C4-2B (cell line): ENCODE measurements at regions not wholly inside any gene's neighbourhood (a gene's known extent, or its start where the extent isn't known, plus 50 kb on each side); places are given as distances from the start of the nearest gene placed in this dataset.

ENCODE experiments used
- H3K27ac ChIP-seq: fragments of 450-650 bp; 2 replicates; pipeline ENCODE4 v1.5.1; 2017
- ZFX ChIP-seq: fragments of 450-650 bp; IDR thresholded peaks from 2 replicates; pipeline ENCODE4 v1.6.1; 2017
- TF ChIP-seq, protein P1 (sequence below): fragments of 450-650 bp; conservative IDR thresholded peaks from 2 replicates; pipeline ENCODE4 v1.5.1; 2017; ENCODE audit warnings: mild to moderate bottlenecking

DNA sequence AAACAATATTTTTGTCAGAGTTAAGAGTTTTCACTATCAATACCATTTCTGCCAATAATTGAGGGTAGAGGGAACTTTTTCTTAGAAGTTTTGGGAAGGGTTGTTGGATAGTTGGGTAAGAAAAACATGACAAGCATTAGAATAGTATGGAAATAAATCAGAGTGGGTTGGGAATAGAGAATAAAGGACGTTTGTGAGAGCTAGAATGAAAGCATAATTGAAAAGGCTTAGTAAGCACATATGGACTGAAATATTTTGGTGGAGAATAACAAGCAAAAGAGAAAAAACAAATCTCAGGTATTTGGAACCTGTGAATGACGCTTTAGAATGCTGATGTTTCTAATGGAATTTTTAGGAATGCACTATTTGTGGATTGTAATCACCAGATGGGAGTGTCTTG is 262.9 kb upstream of the EDIL3 start:
- TF ChIP-seq ZFX = no peak
- TF ChIP-seq, protein P1, sequence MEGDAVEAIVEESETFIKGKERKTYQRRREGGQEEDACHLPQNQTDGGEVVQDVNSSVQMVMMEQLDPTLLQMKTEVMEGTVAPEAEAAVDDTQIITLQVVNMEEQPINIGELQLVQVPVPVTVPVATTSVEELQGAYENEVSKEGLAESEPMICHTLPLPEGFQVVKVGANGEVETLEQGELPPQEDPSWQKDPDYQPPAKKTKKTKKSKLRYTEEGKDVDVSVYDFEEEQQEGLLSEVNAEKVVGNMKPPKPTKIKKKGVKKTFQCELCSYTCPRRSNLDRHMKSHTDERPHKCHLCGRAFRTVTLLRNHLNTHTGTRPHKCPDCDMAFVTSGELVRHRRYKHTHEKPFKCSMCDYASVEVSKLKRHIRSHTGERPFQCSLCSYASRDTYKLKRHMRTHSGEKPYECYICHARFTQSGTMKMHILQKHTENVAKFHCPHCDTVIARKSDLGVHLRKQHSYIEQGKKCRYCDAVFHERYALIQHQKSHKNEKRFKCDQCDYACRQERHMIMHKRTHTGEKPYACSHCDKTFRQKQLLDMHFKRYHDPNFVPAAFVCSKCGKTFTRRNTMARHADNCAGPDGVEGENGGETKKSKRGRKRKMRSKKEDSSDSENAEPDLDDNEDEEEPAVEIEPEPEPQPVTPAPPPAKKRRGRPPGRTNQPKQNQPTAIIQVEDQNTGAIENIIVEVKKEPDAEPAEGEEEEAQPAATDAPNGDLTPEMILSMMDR = no peak
- no peak overlapping the region for H3K27ac ChIP-seq

GRCh38 chr5:84642795-84643194 is 258.1 kb upstream of the EDIL3 start:
- TF ChIP-seq ZFX = no peak
- TF ChIP-seq, protein P1 = no peak

DNA sequence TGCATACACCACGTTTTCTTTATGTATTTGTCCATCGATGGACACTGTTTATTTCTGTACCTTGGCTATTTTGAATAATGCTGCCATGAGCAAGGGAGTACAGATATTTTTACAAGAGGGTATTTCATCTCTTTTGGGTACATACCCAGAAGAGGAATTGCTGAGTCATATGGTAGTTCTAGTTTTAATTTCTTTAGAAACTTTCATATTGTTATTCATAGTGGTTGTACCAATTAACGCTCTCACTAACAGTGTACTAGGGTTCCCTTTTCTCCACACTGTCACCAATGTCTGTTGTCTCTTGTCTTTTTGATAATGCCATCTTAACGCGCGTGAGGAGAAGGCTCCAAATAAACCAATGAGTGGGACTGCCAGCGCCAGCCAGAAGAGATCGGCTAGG is 257.6 kb upstream of the EDIL3 start:
- no peak for TF ChIP-seq ZFX
- TF ChIP-seq, protein P1 = no peak
- H3K27ac ChIP-seq = no peak overlapping the region

More at GRCh38 chr5:84642795-84643194, 258.1 kb upstream of the EDIL3 start:
- no peak overlapping the region for H3K27ac ChIP-seq

- TF ChIP-seq, protein P1 = no peak
- no peak for TF ChIP-seq ZFX
- no peak overlapping the region for H3K27ac ChIP-seq
These were observed 253.1 kb upstream of the EDIL3 start for GRCh38 chr5:84637662-84638375.

DNA sequence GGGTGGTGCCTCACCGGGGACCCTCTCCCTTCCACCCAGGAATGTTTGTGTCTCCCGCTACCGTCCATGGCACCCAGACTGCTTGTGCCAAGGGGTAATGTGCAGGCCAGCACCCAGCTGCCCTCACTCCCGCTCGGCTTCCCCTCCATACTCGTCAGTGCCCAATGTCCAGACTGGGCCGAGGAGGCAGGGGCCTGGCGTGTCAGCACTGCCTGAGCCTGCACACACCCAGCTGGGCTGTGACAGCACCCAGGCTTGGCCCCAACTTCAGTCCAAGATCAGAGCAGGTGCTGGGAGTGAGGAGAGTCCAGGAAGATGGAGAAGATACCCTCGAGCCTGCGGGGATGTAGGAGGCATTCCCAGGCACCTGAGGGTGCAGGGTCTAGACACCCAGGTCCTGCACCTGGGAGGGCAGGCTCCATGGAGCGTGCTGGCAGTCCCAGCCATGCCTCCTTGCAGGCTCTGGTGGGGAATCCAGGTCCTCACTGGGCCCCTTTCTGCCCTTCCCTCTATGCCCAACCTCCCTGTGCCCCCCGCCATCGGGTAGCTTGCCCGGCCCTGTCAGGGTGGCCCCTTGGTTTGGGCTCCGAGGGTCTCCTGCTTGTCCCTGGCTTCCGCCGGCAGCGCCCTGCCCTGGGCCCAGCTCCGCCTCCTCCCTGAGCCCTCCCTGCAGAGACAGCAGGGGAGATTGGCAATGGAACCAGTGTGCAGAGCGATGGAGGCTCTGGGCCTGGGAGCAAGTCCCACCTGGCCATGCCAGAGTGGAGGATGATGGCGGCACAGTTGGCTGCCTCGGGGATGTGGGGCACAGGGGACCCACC is 250.8 kb upstream of the EDIL3 start:
- TF ChIP-seq ZFX = no peak
- TF ChIP-seq, protein P1 = no peak
- H3K27ac ChIP-seq = no peak overlapping the region

DNA sequence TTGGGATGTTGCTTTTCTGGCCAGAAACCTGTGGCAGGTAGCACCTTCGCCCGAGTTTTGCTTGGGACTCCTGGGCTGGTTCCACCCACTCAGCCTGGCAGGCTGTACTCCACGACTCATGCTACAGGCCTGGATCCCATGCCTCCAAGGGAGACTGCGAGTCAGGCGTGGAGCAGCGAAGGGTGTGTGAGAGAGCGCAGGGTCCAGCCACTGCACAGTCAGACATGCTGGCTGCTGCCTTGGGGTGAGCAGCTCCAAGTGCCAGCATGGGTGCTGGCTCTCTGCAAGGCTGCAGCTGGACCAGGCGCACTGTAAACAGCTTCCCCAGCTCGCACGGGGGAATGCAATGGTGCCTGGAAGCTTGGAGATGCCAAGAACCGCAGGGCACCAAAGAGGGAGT is 249.6 kb upstream of the EDIL3 start:
- no peak overlapping the region for H3K27ac ChIP-seq
- no peak for TF ChIP-seq ZFX
- TF ChIP-seq, protein P1 = no peak

- H3K27ac ChIP-seq = no peak overlapping the region
- TF ChIP-seq, protein P1 = no peak
- TF ChIP-seq ZFX = no peak
These were observed 247.7 kb upstream of the EDIL3 start for GRCh38 chr5:84632418-84632817.
